Amniotic stem cell (primary cell): ENCODE measurements at regions not wholly inside any gene's neighbourhood (a gene's known extent, or its start where the extent isn't known, plus 50 kb on each side); places are given as distances from the start of the nearest gene placed in this dataset.

Experiments used
- DNase-seq: peaks from one replicate; lab custom pipeline; 2025; lab: John Stamatoyannopoulos, UW

- no peak for DNase-seq
Measured at GRCh38 chr1:177334903-177335302, 164.1 kb downstream of the BRINP2 start.

- no peak for DNase-seq
Measured at GRCh38 chr1:177333936-177334595, 163.3 kb downstream of the BRINP2 start.
